Mesodermal cell (in vitro differentiated cells): ENCODE measurements at regions not wholly inside any gene's neighbourhood (a gene's known extent, or its start where the extent isn't known, plus 50 kb on each side); places are given as distances from the start of the nearest gene placed in this dataset.

ENCODE experiments used
- H3K27ac ChIP-seq: 2 replicates; pipeline ENCODE4 v1.7.0; 2013; ENCODE audit warnings: mild to moderate bottlenecking, low read depth, low read length, moderate library complexity; ENCODE audit not compliant: severe bottlenecking
- H3K36me3 ChIP-seq: 2 replicates; pipeline ENCODE4 v1.7.1; 2013; ENCODE audit warnings: mild to moderate bottlenecking, low read length, moderate library complexity; ENCODE audit not compliant: control insufficient read depth, insufficient read depth
- H3K4me1 ChIP-seq: one replicate; pipeline ENCODE4 v1.7.1; 2013; ENCODE audit warnings: mild to moderate bottlenecking, low read length; ENCODE audit not compliant: insufficient read depth, control insufficient read depth, poor library complexity, severe bottlenecking
- H3K4me3 ChIP-seq: 2 replicates; pipeline ENCODE4 v1.7.0; 2013; ENCODE audit warnings: low read length, control low read depth, mild to moderate bottlenecking; ENCODE audit not compliant: insufficient read depth, poor library complexity, severe bottlenecking; ENCODE audit errors: extremely low read depth
- H3K9me3 ChIP-seq: 2 replicates; pipeline ENCODE4 v1.7.1; 2013; ENCODE audit warnings: mild to moderate bottlenecking, low read length, moderate library complexity; ENCODE audit not compliant: control insufficient read depth
- WGBS, 2 experiments: methylation state at CpG; one replicate each; pipeline ENCODE4 v1.1.5; 2013; ENCODE audit warnings: missing lambda C conversion rate in 2 of 2; ENCODE audit not compliant: insufficient coverage in 2 of 2; 5-methylcytosine and 5-hydroxymethylcytosine counted together

- Histone ChIP-seq H3K4me3 (no peak overlapping the region), H3K9me3 (no peaks in the 10 kb centered on the region), H3K36me3 (no peaks in the 10 kb centered on the region), H3K27ac (no peak overlapping the region), H3K4me1 (no peaks in the 10 kb centered on the region)
- WGBS, 2 experiments: 80 to 100% methylated on average over 1 of the region's 4 CpGs
These were observed 54.4 kb downstream of the NIBAN1 start for GRCh38 chr1:184919892-184920291.

- no peak overlapping the region for H3K27ac ChIP-seq
- no peak overlapping the region for H3K4me3 ChIP-seq
- H3K9me3 ChIP-seq: no peaks in the 10 kb centered on the region
- WGBS, 2 experiments: 100% methylated on average over 1 of the region's 3 CpGs; no CpG with 5 or more reads in 1 of the 2 experiments
- H3K36me3 ChIP-seq: no peaks in the 10 kb centered on the region
- no peaks in the 10 kb centered on the region for H3K4me1 ChIP-seq
These were observed 58.7 kb downstream of the NIBAN1 start for GRCh38 chr1:184915463-184916090.

- no peaks in the 10 kb centered on the region for H3K36me3 ChIP-seq
- no peaks in the 10 kb centered on the region for H3K9me3 ChIP-seq
- H3K4me1 ChIP-seq: no peaks in the 10 kb centered on the region
- 83 to 95% methylated on average over 1 to 3 of the region's 4 CpGs for WGBS, 2 experiments
- no peak overlapping the region for H3K4me3 ChIP-seq
- no peak overlapping the region for H3K27ac ChIP-seq
These were observed 60.2 kb downstream of the NIBAN1 start for GRCh38 chr1:184914149-184914548.

GRCh38 chr1:184912392-184912791, 61.9 kb downstream of the NIBAN1 start:
- no peak overlapping the region for H3K27ac ChIP-seq
- no peaks in the 10 kb centered on the region for H3K4me1 ChIP-seq
- H3K4me3 ChIP-seq: no peak overlapping the region
- H3K9me3 ChIP-seq: no peaks in the 10 kb centered on the region
- H3K36me3 ChIP-seq: no peaks in the 10 kb centered on the region
- 95 to 100% methylated on average over 1 to 2 of the region's 3 CpGs for WGBS, 2 experiments

- no peaks in the 10 kb centered on the region for H3K9me3 ChIP-seq
- no peaks in the 10 kb centered on the region for H3K4me1 ChIP-seq
- no peaks in the 10 kb centered on the region for H3K36me3 ChIP-seq
- 80 to 88% methylated on average over 1 to 2 of the region's 2 CpGs for WGBS, 2 experiments
- no peak overlapping the region for H3K27ac ChIP-seq
- no peak overlapping the region for H3K4me3 ChIP-seq
These were observed 62.5 kb downstream of the NIBAN1 start for GRCh38 chr1:184911830-184912229.

- 78% methylated on average over 1 of the region's 1 CpG; no CpG with 5 or more reads in 1 of the 2 experiments for WGBS, 2 experiments
- Histone ChIP-seq H3K4me1 (no peaks in the 10 kb centered on the region), H3K27ac (no peak overlapping the region), H3K9me3 (no peaks in the 10 kb centered on the region), H3K4me3 (no peak overlapping the region), H3K36me3 (no peaks in the 10 kb centered on the region)
These were observed 63.1 kb downstream of the NIBAN1 start for GRCh38 chr1:184911103-184911745.

- no peaks in the 10 kb centered on the region for H3K9me3 ChIP-seq
- H3K4me1 ChIP-seq: no peaks in the 10 kb centered on the region
- H3K36me3 ChIP-seq: no peaks in the 10 kb centered on the region
- WGBS, 2 experiments: 86 to 87% methylated on average over 3 of the region's 3 CpGs
- no peak overlapping the region for H3K4me3 ChIP-seq
- no peak overlapping the region for H3K27ac ChIP-seq
These were observed 63.6 kb downstream of the NIBAN1 start for GRCh38 chr1:184910691-184911091.

- Histone ChIP-seq H3K27ac (no peak overlapping the region), H3K4me3 (no peak overlapping the region), H3K9me3 (no peaks in the 10 kb centered on the region), H3K36me3 (no peaks in the 10 kb centered on the region), H3K4me1 (no peaks in the 10 kb centered on the region)
- WGBS, 2 experiments: no CpG with 5 or more reads among the region's 2 CpGs
These were observed 64.3 kb downstream of the NIBAN1 start for GRCh38 chr1:184910005-184910404.

- Histone ChIP-seq H3K27ac (no peak overlapping the region), H3K36me3 (no peaks in the 10 kb centered on the region), H3K4me3 (no peak overlapping the region), H3K4me1 (no peaks in the 10 kb centered on the region), H3K9me3 (no peaks in the 10 kb centered on the region)
These were observed 65.3 kb downstream of the NIBAN1 start for GRCh38 chr1:184909019-184909418.

GRCh38 chr1:184908506-184908905, 65.8 kb downstream of the NIBAN1 start:
- Histone ChIP-seq H3K9me3 (no peaks in the 10 kb centered on the region), H3K27ac (no peak overlapping the region), H3K36me3 (no peaks in the 10 kb centered on the region), H3K4me1 (no peaks in the 10 kb centered on the region), H3K4me3 (no peak overlapping the region)
- WGBS, 2 experiments: no CpG with 5 or more reads among the region's 2 CpGs

- no peaks in the 10 kb centered on the region for H3K4me1 ChIP-seq
- H3K27ac ChIP-seq: no peak overlapping the region
- no peaks in the 10 kb centered on the region for H3K9me3 ChIP-seq
- H3K36me3 ChIP-seq: no peaks in the 10 kb centered on the region
- no peak overlapping the region for H3K4me3 ChIP-seq
- WGBS, 2 experiments: 88 to 100% methylated on average over 1 of the region's 2 CpGs
These were observed 66.8 kb downstream of the NIBAN1 start for GRCh38 chr1:184907500-184907899.
